GM12892 (cell line): ENCODE measurements at regions not wholly inside any gene's neighbourhood (a gene's known extent, or its start where the extent isn't known, plus 50 kb on each side); places are given as distances from the start of the nearest gene placed in this dataset.

ENCODE experiments used
- POLR2A ChIP-seq: IDR thresholded peaks from 2 replicates; pipeline ENCODE4 v1.6.1; 2011; ENCODE audit warnings: low read depth, low read length, control low read depth
- TAF1 ChIP-seq: IDR thresholded peaks from 2 replicates; pipeline ENCODE4 v1.6.1; 2011; ENCODE audit warnings: low read depth, mild to moderate bottlenecking, control low read depth, low read length, borderline replicate concordance

DNA sequence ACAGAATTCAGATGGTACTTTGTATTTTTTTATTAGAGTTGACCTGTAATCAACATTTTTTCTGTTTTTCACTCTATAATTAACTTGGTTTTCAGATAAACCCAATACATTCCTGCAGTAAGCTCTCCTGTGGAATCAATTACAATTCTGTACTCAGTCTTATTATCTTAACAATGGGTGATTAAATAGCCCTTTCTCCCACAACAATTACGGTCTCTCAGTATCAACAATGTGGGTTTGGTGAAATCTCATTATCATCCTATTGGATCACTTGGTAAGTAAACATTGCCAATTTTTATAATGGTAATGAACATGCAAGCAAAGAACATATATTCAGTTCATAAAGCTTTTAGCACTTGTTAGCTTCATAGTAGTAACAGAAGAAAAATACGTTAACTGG lies 438.9 kb upstream of the EPHA7 start:
- no peak for TF ChIP-seq TAF1
- no peak for TF ChIP-seq POLR2A
